ENCODE measurements at regions not wholly inside any gene's neighbourhood (a gene's known extent, or its start where the extent isn't known, plus 50 kb on each side); places are given as distances from the start of the nearest gene placed in this dataset.
"Not testable (repeated sequence)": the region's sequence is repeated elsewhere in the genome, so short reads cannot be mapped to it uniquely, and the experiment has no call there.

DNA sequence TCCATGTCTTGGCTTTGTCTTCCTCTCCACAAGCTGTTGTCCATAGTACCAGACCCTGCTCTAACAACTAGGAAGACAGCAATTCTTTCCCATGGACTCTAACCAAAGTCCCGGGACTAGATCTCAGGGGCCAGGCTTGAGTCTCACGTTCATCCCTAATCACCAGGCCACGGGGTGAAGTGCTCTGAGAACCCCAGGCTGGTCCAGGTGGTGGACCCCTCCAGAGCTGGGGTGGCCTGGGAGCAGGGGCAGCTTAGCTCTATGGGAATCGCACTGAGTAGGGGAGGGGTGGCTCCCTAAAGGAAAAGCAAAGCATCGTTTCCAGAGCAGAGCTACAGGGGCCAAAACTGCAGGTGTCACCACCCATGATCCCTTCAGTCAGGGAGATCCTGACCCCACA lies 150.9 kb downstream of the TPRA1 start:
- POLR2A ChIA-PET = no interaction called here
- DNase-seq = no peak
- no peak overlapping the region for H3K27ac Mint-ChIP-seq
- intact Hi-C loops (cut with micrococcal nuclease) = no loop called here
- ATAC-seq (ENCODE audit: low read depth) = no peak
- TF ChIP-seq, protein P1, sequence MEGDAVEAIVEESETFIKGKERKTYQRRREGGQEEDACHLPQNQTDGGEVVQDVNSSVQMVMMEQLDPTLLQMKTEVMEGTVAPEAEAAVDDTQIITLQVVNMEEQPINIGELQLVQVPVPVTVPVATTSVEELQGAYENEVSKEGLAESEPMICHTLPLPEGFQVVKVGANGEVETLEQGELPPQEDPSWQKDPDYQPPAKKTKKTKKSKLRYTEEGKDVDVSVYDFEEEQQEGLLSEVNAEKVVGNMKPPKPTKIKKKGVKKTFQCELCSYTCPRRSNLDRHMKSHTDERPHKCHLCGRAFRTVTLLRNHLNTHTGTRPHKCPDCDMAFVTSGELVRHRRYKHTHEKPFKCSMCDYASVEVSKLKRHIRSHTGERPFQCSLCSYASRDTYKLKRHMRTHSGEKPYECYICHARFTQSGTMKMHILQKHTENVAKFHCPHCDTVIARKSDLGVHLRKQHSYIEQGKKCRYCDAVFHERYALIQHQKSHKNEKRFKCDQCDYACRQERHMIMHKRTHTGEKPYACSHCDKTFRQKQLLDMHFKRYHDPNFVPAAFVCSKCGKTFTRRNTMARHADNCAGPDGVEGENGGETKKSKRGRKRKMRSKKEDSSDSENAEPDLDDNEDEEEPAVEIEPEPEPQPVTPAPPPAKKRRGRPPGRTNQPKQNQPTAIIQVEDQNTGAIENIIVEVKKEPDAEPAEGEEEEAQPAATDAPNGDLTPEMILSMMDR (IDR thresholded peaks at IDR 0.05) = no peak
- no peaks in the 10 kb centered on the region for H3K4me1 Mint-ChIP-seq
- H3K4me3 Mint-ChIP-seq = no peak overlapping the region
- CTCF ChIA-PET = no interaction called here
- no peaks in the 10 kb centered on the region for H3K9me3 Mint-ChIP-seq
- no peaks in the 10 kb centered on the region for H3K36me3 Mint-ChIP-seq (ENCODE audit: low read depth)
- no peaks in the 10 kb centered on the region for H3K27me3 Mint-ChIP-seq

- Mint-ChIP-seq H3K36me3 (ENCODE audit: low read depth) (no peaks in the 10 kb centered on the region), H3K4me3 (no peak overlapping the region), H3K27me3 (no peaks in the 10 kb centered on the region), H3K4me1 (no peaks in the 10 kb centered on the region), H3K27ac (no peak overlapping the region), H3K9me3 (no peaks in the 10 kb centered on the region)
- no peak for DNase-seq
- ChIA-PET POLR2A (no interaction called here), CTCF (no interaction called here)
- intact Hi-C loops (cut with micrococcal nuclease) = no loop called here
- ATAC-seq (ENCODE audit: low read depth) = no peak
- TF ChIP-seq, protein P1 (IDR thresholded peaks at IDR 0.05) = no peak
Observed at GRCh38 chr3:127438951-127439350, 151.1 kb upstream of the PRR20G start.

DNA sequence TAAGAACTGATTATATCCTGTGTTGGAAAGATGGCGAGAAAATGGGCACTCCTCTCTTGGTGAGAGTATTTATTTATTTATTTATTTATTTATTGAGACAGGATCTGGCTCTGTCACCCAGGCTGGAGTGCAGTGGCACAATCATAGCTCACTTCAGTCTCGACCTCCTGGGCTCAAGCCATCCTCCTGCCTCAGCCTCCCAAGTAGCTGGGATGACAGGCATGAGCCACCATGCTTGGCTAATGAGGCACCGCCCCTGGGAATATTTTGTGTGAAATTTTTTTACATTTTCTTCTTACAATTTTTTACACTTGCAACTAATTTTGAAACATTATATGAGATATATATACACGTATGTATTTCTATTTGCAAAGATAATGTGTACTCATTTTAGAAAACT lies 150.5 kb upstream of the PRR20G start:
- Mint-ChIP-seq H3K27ac (no peak overlapping the region), H3K4me1 (no peaks in the 10 kb centered on the region), H3K36me3 (ENCODE audit: low read depth) (no peaks in the 10 kb centered on the region), H3K9me3 (no peaks in the 10 kb centered on the region), H3K27me3 (no peaks in the 10 kb centered on the region), H3K4me3 (no peak overlapping the region)
- TF ChIP-seq, protein P1 (IDR thresholded peaks at IDR 0.05) = no peak
- no peak for DNase-seq
- intact Hi-C loops (cut with micrococcal nuclease) = no loop called here
- POLR2A ChIA-PET = no interaction called here
- CTCF ChIA-PET = no interaction called here
- no peak for ATAC-seq (ENCODE audit: low read depth)

GRCh38 chr3:127435299-127435698 lies 147.5 kb upstream of the PRR20G start:
- CTCF ChIA-PET; H3K27me3 Mint-ChIP-seq; H3K27ac Mint-ChIP-seq; H3K4me3 Mint-ChIP-seq; DNase-seq; H3K9me3 Mint-ChIP-seq; POLR2A ChIA-PET; H3K4me1 Mint-ChIP-seq; intact Hi-C loops (cut with micrococcal nuclease); ATAC-seq (ENCODE audit: low read depth); H3K36me3 Mint-ChIP-seq (ENCODE audit: low read depth): not testable (repeated sequence)

DNA sequence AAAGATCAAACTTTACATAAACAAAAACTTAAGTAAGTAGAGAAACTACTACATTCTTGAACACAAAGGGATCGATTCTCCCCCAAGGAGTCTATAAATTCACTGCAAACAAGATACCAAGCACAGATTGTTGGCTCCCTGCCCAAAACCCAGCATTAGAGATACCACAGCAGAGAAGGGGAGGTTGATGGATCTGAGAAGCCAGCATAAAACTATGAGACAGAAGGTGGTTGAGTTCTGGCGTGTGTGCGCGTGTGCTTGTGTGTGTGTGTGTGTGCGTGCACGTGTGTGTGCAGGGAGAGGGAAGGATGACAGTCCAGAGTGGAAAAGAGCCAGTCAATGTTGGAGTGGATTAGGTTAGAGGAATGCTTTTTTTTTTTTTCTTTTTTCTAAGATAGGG lies 143.2 kb upstream of the PRR20G start:
- CTCF ChIA-PET = no interaction called here
- H3K27me3 Mint-ChIP-seq = peaks cover 21% of the 10 kb centered on the region
- POLR2A ChIA-PET = no interaction called here

More for the DNA sequence above, 143.2 kb upstream of the PRR20G start:
- H3K36me3 Mint-ChIP-seq (ENCODE audit: low read depth) = no peaks in the 10 kb centered on the region
- H3K27ac Mint-ChIP-seq = no peak overlapping the region
- TF ChIP-seq, protein P1 (IDR thresholded peaks at IDR 0.05) = no peak
- intact Hi-C loops (cut with micrococcal nuclease) = no loop called here
- no peak for ATAC-seq (ENCODE audit: low read depth)
- no peaks in the 10 kb centered on the region for H3K4me1 Mint-ChIP-seq
- no peak overlapping the region for H3K4me3 Mint-ChIP-seq
- no peaks in the 10 kb centered on the region for H3K9me3 Mint-ChIP-seq
- DNase-seq = no peak

All from activated B cell treated with CpG ODN at 0.5 μM for 24 hours (primary cell).